ENCODE measurements at regions not wholly inside any gene's neighbourhood (a gene's known extent, or its start where the extent isn't known, plus 50 kb on each side); places are given as distances from the start of the nearest gene placed in this dataset.

DNA sequence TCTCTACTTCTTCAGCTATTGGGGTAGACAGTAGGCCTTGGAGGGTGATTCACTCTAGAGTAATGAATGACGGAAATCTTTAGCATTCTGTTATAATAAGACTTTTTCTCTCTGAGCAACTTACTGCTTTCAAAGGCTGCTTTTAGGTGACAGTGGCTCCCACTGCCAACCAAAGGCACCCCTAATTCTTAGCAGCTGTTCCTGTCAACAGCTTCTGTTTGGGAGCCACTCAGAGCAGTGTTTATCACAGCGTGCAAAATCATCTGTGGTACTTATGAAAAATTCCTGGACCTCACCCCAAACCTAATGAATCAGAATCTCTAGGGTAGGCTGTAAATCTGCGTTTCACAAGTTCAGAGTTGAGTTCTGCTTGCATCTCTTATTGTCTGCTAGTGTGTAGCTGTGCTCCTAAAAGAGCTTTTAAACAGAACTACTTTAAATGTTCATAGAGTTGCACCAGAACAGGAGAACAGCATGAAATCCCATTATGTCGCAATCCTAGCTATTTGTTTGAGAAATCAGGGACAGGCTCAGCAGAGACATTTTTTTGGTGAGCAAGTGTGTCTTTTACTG is 52.8 kb upstream of the POU4F2 start:
- TF ChIP-seq, protein P1, sequence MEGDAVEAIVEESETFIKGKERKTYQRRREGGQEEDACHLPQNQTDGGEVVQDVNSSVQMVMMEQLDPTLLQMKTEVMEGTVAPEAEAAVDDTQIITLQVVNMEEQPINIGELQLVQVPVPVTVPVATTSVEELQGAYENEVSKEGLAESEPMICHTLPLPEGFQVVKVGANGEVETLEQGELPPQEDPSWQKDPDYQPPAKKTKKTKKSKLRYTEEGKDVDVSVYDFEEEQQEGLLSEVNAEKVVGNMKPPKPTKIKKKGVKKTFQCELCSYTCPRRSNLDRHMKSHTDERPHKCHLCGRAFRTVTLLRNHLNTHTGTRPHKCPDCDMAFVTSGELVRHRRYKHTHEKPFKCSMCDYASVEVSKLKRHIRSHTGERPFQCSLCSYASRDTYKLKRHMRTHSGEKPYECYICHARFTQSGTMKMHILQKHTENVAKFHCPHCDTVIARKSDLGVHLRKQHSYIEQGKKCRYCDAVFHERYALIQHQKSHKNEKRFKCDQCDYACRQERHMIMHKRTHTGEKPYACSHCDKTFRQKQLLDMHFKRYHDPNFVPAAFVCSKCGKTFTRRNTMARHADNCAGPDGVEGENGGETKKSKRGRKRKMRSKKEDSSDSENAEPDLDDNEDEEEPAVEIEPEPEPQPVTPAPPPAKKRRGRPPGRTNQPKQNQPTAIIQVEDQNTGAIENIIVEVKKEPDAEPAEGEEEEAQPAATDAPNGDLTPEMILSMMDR (IDR thresholded peaks at IDR 0.05): no peak
- TF ChIP-seq EZH2 (IDR thresholded peaks at IDR 0.05; ENCODE audit: borderline replicate concordance, insufficient read depth, low read depth, low read length, poor library complexity, severe bottlenecking): no peak
